GM12878 (cell line): ENCODE measurements at regions not wholly inside any gene's neighbourhood (a gene's known extent, or its start where the extent isn't known, plus 50 kb on each side); places are given as distances from the start of the nearest gene placed in this dataset.

Experiments
- NFYA ChIP-seq: IDR thresholded peaks from 2 replicates; pipeline ENCODE4 v1.6.1; 2011; ENCODE audit warnings: low read depth, mild to moderate bottlenecking, low read length, improper control_type of control experiment, borderline replicate concordance
- RFX5 ChIP-seq: IDR thresholded peaks from 2 replicates; pipeline ENCODE4 v1.6.1; 2011; ENCODE audit warnings: low read depth, low read length, improper control_type of control experiment
- SMAD1 ChIP-seq: fragments of 450-650 bp; IDR thresholded peaks from 2 replicates; pipeline ENCODE4 v1.6.1; 2018; ENCODE audit warnings: mild to moderate bottlenecking, low read depth; ENCODE audit not compliant: partially characterized antibody
- SRF ChIP-seq, 2 experiments: IDR thresholded peaks; 2 replicates each; pipeline ENCODE4 v1.6.1; 2011; ENCODE audit warnings: low read depth in 2 of 2, low read length in 2 of 2, mild to moderate bottlenecking in 1 of 2, moderate library complexity in 1 of 2

- TF ChIP-seq SRF (IDR thresholded peaks at IDR 0.05; ENCODE audit: low read depth in 2 of 2, low read length in 2 of 2) (no peak), RFX5 (no peak), NFYA (no peak), SMAD1 (no peak)
Observed at GRCh38 chrX:147570483-147570882, 341.2 kb upstream of the FMR1 start.
